HG03159 (cell line): ENCODE measurements at regions not wholly inside any gene's neighbourhood (a gene's known extent, or its start where the extent isn't known, plus 50 kb on each side); places are given as distances from the start of the nearest gene placed in this dataset.
"Not testable (repeated sequence)": the region's sequence is repeated elsewhere in the genome, so short reads cannot be mapped to it uniquely, and the experiment has no call there.

Experiments
- ATAC-seq: cut with Tn5 transposase; IDR thresholded peaks from one replicate; pipeline ENCODE4 v1.9.1; 2021; ENCODE audit warnings: mild to moderate bottlenecking, moderate library complexity; ENCODE audit not compliant: unreplicated experiment

- ATAC-seq: no peak
Observed at GRCh38 chr7:153170287-153170686, 410.7 kb downstream of the ACTR3B start.

GRCh38 chr7:153185936-153186335, 426.4 kb downstream of the ACTR3B start:
- no peak for ATAC-seq

GRCh38 chr7:153188161-153188560, 428.6 kb downstream of the ACTR3B start:
- ATAC-seq: no peak

GRCh38 chr7:153188630-153189029, 429.1 kb downstream of the ACTR3B start:
- no peak for ATAC-seq

- no peak for ATAC-seq
Observed at GRCh38 chr7:153190452-153190851, 430.9 kb downstream of the ACTR3B start.

- no peak for ATAC-seq
Observed at GRCh38 chr7:153190986-153191385, 431.4 kb downstream of the ACTR3B start.

GRCh38 chr7:153193144-153193595, 433.6 kb downstream of the ACTR3B start:
- peak; percentile 72 for ATAC-seq

GRCh38 chr7:153217032-153217431, 457.5 kb downstream of the ACTR3B start:
- no peak for ATAC-seq

GRCh38 chr7:153224890-153225289, 465.3 kb downstream of the ACTR3B start:
- no peak for ATAC-seq

- ATAC-seq: not testable (repeated sequence)
Observed at GRCh38 chr7:153245136-153245535, 485.6 kb downstream of the ACTR3B start.

GRCh38 chr7:153245809-153246208, 486.3 kb downstream of the ACTR3B start:
- no peak for ATAC-seq

GRCh38 chr7:153247926-153248325, 488.4 kb downstream of the ACTR3B start:
- no peak for ATAC-seq

- ATAC-seq: no peak
Observed at GRCh38 chr7:153258686-153259085, 499.1 kb downstream of the ACTR3B start.

GRCh38 chr7:153276394-153276793, 516.8 kb downstream of the ACTR3B start:
- ATAC-seq: no peak

- no peak for ATAC-seq
Observed at GRCh38 chr7:153286763-153287162, 527.2 kb downstream of the ACTR3B start.

- ATAC-seq: no peak
Observed at GRCh38 chr7:153290066-153290465, 530.5 kb downstream of the ACTR3B start.

GRCh38 chr7:153297141-153297540, 537.6 kb downstream of the ACTR3B start:
- no peak for ATAC-seq

GRCh38 chr7:153301936-153302335, 542.4 kb downstream of the ACTR3B start:
- ATAC-seq: no peak

GRCh38 chr7:153320005-153320404, 560.5 kb downstream of the ACTR3B start:
- ATAC-seq: no peak

- no peak for ATAC-seq
Observed at GRCh38 chr7:153320681-153321080, 561.1 kb downstream of the ACTR3B start.

- ATAC-seq: no peak
Observed at GRCh38 chr7:153322991-153323390, 563.4 kb downstream of the ACTR3B start.

GRCh38 chr7:153324094-153324493, 564.5 kb downstream of the ACTR3B start:
- no peak for ATAC-seq

- no peak for ATAC-seq
Observed at GRCh38 chr7:153327683-153328082, 568.1 kb downstream of the ACTR3B start.

GRCh38 chr7:153331427-153331826, 571.9 kb downstream of the ACTR3B start:
- no peak for ATAC-seq
